ENCODE measurements at regions not wholly inside any gene's neighbourhood (a gene's known extent, or its start where the extent isn't known, plus 50 kb on each side); places are given as distances from the start of the nearest gene placed in this dataset.

DNA sequence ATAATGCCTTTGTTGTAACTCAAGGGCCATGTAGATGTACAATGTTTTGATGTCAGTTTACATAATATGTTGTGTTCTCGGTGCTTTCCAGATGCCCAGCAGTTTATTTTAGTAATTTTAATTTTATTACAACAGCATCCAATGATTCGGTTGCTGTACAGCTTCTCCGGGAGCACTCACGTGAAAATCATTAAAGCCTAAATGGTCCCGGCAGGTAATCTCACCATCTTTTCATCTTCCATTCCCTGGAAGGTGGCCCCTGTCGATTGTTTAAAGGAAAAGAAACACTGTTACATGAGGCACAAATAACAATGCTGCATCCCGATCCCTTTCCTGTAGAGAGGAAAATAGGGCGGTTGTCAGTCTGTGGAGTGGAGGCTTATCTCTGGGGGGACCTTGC lies 498.1 kb downstream of the SLC4A3 start:
- DNase-seq (ENCODE audit: low read depth) = no peak

DNA sequence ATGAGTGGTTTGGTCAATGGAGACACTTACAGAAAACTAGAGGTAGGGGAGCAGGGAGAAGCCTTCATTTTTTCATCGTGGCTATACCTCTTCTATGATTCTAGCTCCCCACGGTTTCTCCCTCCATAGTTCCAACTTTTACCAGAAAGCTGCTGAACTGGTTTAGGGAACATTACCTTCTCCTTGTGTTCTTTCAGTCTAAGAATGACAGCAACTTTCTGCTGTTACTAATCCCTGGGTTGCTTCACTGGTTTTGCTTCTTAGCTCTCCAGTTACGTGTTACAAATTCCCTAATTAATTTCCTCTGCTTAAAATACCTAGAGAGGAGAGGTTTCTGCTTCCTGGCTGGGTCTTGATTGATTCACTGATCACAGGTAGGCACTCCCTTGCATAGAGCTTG lies 499.9 kb downstream of the SLC4A3 start:
- DNase-seq (ENCODE audit: low read depth) = no peak

- no peak for DNase-seq (ENCODE audit: low read depth)
Observed at GRCh38 chr2:220127876-220128275, 500.4 kb downstream of the SLC4A3 start.

DNA sequence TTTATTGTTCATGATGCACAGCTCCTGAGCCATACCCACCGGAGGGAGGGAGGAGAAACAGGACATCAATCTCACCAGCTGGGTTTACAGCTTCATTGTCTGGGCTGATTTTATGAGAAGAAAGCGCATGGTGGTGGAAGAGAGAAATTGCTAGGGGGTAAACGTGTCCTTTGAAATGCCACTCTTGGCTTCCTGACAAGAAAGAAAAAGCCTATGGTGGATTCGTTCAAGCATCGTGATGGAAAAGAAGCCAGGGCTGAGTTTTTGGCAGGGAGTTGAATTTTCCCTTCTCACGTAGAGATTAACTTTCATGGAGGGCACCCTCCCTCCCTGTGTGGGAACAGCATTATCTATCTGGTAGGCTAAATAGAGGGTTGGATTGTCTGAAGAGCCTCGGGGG lies 502.0 kb downstream of the SLC4A3 start:
- DNase-seq (ENCODE audit: low read depth) = no peak

DNA sequence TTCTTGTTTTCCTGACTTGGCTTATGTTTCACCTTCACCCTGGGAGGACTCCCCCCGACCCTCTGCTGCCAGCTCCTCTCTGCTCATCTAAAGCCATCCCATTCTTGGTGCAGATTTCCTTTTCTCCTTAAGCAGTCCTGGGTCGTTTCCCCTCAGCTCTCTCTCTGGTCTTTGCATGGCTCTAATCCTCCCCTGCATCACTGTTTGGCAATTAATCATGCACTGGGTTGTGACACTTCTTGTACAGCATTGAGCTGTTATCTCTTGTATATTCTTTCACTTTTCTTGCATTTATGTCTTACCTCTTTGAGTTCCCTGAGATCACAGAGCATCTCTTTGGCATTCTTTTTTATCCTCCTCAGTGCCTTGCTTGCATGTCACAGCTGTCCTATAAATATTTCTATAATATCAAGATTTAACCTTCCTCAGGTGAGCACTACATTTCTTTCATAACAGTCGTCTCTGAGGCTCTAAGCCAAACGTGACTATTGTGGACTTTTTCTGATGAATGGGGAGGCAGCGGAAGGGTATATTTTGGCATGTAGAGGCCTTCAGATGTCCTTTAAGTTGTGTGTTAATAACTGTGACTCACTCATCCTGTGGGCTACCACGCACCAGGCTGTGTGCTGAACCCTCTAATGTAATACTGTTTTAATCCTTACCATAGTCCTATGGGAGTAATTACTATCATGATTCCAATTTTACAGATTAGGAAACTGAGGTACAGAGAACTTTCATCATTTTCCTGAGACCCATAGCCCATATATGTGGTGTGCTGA lies 507.5 kb downstream of the SLC4A3 start:
- DNase-seq (ENCODE audit: low read depth) = no peak

DNA sequence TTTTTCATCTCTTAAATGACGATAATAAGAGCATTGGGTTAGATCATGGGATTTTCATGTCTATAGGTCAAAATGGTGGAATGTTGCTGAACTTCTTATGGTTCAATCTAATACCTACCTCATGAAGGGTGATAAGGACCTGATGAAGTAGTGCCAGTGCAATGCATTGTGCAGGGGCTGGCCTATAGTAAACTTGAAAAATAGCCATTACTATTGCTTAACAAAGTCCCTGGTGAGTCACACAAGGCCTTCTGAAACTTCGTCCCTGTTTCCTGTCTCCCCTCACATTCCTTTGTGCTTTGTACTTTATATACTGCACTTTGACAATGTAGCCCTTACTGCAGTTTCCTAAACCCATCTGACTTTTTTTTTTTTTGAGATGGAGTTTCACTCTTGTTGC lies 515.9 kb downstream of the SLC4A3 start:
- DNase-seq (ENCODE audit: low read depth) = peak; percentile 63

DNA sequence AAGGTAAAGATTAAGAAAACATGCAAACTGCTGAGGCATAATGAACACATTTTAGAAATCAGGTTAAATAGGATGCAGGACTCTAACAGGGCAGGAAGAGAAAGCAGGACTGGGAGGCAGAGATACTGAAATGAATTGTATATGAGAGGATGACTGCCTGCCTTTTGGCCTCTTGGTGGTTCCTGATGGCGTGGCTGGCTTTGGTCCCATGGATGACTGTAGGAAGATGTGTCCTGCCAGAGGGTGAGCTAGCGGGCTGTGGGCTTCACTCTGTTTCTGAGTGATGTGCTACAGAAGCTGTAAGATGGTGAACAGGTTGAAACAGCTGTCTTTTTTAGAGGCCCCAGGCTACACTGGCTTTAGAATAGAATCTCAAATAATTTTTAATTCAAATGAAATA lies 517.0 kb downstream of the SLC4A3 start:
- peak; percentile 12 for DNase-seq (ENCODE audit: low read depth)

GRCh38 chr2:220147161-220148038 lies 520.0 kb downstream of the SLC4A3 start:
- DNase-seq (ENCODE audit: low read depth) = peak; percentile 5

- DNase-seq (ENCODE audit: low read depth) = no peak
Observed at GRCh38 chr2:220148471-220149248, 521.2 kb downstream of the SLC4A3 start.

DNA sequence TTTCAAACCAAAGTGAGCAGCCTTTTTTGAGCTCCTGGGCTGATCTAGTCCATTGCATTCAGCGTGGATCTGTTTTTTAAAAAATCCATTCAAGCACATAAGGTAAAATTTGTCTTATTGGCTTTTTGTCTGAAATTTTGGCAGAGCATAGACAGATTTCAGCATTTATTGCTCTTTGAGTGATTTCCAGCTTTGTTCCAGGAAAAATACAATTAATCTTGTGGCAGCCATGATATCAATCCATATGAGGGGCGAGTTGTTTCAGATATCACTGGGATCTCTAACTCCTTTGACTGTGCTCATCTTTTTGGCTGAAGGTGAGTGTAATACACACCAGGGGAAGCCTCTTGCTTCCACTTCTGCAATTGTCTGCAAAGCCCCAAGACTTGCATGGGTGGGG lies 523.9 kb downstream of the SLC4A3 start:
- no peak for DNase-seq (ENCODE audit: low read depth)

DNA sequence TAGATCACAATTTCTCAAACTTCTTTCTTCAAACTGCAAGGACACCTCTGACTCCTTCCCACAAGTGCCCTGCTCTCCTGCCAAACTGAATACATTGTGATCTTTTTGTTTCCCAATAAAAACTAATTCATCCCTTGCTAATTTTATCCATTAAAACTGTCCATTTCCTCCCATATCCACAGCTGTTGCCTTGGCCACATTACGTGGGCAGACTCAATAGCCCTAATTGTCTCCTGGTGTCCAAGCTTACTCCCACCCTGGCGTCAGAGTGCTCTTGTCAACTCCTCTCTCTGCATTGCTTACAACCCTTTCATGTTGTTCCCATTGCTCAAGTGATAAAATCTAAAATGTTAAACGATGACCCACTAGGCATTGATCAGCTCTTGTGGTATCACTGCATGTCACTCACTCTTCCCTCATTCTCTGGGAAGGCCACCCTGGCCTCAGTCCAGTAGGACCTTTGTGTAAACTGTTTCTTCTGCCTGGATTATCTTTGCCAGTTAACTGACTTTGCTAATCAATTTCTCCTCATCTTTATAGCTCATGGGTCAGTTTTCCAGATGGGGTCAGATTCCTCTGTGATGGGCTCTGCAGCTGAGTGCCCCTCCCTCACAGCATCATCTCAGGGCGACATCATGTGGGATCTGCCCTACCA lies 525.0 kb downstream of the SLC4A3 start:
- no peak for DNase-seq (ENCODE audit: low read depth)

DNA sequence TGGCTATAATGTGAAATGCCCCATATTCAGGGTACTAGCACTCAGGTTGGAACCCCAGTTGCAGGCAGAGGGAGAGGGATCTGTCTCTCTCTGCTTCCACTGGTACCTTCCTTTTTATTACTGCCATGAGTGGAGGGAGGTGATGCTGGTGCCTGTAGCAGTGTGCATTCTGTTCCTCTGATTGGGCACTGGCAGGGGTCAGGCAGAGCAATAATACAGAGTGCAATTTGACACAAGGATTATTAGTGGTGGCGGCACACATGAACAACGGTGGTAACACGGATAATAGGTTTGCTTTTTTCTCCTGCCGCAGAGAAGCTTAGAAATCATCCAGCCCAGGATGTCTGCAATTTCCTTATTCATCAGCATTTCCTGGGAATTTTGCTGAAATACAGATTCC lies 525.7 kb downstream of the SLC4A3 start:
- no peak for DNase-seq (ENCODE audit: low read depth)

DNA sequence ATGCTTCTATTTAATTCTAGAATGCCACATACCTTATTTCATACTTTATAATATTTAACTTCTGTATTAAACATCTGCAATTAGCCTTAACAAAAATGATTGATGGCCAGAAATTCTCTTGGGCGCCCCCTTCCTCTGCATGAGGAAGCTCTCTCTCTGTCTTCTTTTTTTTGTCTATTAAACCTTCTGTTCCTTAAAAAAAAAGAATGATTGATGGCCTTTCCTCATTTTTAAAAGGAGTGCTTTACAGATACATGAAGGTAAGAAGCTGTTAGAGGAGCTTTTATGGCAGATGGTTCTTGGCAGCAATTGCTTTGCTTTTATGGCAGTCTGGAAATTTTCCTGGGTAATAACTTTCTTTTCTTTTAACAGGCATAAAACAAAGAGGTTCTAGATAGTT lies 526.9 kb downstream of the SLC4A3 start:
- no peak for DNase-seq (ENCODE audit: low read depth)

- DNase-seq (ENCODE audit: low read depth) = no peak
Observed at GRCh38 chr2:220157312-220157711, 529.9 kb downstream of the SLC4A3 start.

- DNase-seq (ENCODE audit: low read depth) = no peak
Observed at GRCh38 chr2:220159738-220160137, 532.3 kb downstream of the SLC4A3 start.

DNA sequence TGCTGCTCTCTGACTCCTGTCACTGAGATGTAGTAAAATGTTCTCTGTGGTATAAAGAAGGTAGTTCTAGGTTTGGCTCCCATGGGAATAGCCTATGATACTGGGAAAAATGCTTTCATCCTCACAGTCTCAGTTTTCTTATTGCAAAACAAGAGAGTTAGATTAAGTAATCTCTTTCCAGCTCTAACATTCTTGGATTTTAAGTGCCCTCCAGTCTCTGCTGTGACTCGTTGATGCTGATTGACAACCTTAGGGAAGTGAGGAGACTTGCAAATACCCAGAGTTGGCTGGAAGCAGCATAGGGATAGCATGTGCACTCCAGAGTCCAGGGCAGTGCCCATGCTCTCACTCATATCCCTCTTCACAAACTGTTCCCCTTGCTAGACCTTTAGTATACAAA lies 534.9 kb downstream of the SLC4A3 start:
- peak; percentile 45 for DNase-seq (ENCODE audit: low read depth)

DNA sequence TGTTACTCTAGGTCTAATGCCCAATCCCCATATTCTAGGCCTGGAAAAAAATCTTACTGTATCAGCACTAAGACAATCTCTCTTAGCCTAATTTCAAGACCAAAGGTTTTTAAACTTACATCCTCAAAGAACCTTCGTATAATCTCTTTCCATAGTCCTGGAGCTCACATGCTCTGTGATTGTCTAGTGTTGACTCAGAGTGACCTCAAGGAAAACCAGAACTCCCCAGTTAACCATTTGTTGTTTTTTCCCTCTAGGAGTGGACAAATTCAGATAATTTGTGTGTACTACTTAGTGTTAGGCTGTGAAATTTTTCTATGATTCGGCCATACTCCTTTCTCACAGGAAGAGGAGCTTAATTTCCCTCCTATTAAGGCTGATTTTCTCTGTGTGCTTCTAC lies 536.1 kb downstream of the SLC4A3 start:
- no peak for DNase-seq (ENCODE audit: low read depth)

DNA sequence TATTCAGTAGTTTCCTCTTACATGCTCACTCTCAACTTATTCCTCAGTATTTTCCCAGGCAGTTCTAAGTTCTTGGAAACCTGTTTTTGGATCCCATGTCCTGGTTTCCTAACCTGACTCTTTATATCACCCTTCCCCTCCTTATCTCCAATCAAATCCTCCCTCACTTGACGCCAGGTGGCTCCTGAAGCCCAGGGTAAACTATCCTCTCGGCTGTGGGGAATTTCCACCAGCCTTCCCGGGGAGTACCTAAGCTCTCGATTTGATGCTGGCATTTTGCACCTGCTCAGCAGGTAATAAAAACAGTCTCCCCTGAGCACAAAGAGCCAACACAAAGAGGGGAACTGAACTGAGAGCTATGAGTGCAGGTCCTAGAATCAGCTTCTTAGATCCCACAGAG lies 538.0 kb downstream of the SLC4A3 start:
- no peak for DNase-seq (ENCODE audit: low read depth)

DNA sequence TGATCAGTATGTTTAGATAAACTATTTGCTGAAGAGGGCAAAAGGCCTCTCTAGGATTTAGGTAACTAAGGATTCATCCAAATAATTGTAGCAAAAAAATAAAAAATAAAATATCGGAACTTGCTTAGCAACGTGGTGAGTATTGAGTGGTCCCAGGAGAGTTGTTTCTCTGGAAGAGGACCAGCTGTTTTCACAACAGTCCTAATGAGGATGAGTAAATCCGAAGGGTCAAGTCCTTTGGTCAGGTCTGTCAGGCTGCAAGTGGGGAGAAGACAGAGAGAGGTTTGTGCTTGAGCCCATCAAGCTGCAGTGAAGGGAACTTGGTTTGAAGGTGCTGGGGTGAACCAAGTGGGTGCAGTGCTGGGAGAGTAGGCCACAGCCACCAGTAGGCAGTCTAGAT lies 539.2 kb downstream of the SLC4A3 start:
- peak; percentile 6 for DNase-seq (ENCODE audit: low read depth)

DNA sequence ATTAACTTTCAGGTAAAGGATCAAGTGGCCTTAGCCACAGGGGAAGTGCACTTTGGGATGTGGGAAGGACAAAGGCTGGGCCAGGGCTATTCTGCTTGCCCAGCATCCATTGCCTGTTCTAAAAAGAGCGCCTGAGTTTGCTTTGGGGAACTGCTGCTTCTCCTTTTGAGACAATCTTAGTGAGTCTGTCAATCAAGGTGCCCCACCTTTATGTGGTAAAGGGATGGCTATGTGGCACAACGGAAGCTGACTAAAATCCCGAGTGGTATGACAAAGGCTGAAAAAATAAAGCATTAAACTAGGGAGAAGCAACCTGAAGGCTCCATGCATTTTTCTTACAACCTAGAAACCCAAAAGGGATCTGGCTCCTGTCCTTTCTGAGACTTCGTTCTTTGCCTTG lies 540.5 kb downstream of the SLC4A3 start:
- DNase-seq (ENCODE audit: low read depth) = no peak

GRCh38 chr2:220168891-220169546 lies 541.6 kb downstream of the SLC4A3 start:
- no peak for DNase-seq (ENCODE audit: low read depth)

- DNase-seq (ENCODE audit: low read depth) = no peak
Observed at GRCh38 chr2:220174826-220175225, 547.4 kb downstream of the SLC4A3 start.
